OCI-LY1 (cell line): ENCODE measurements at regions not wholly inside any gene's neighbourhood (a gene's known extent, or its start where the extent isn't known, plus 50 kb on each side); places are given as distances from the start of the nearest gene placed in this dataset.

Source experiments
- H2AFZ ChIP-seq: fragments of 200-600 bp; sonication (generic), shearing (Covaris generic); 2 replicates; pipeline ENCODE4 v1.6.0; 2014; ENCODE audit warnings: antibody characterized with exemption, mild to moderate bottlenecking, low read length
- H3F3A ChIP-seq: fragments of 200-600 bp; sonication (generic), shearing (Covaris generic); 2 replicates; pipeline ENCODE4 v1.6.0; 2014; ENCODE audit warnings: mild to moderate bottlenecking, antibody characterized with exemption, low read length, moderate library complexity; ENCODE audit not compliant: insufficient read depth
- H3K27ac ChIP-seq: fragments of 200-600 bp; sonication (generic); 2 replicates; pipeline ENCODE4 v1.5.1; 2014; ENCODE audit warnings: low read length, mixed run types, mild to moderate bottlenecking, low read depth; ENCODE audit not compliant: poor library complexity, severe bottlenecking
- H3K27me3 ChIP-seq: fragments of 200-600 bp; sonication (generic); 2 replicates; pipeline ENCODE4 v1.6.0; 2014; ENCODE audit warnings: antibody characterized with exemption, mild to moderate bottlenecking, low read length, moderate library complexity; ENCODE audit not compliant: insufficient read depth
- H3K36me3 ChIP-seq: fragments of 200-600 bp; sonication (generic); 2 replicates; pipeline ENCODE4 v1.6.1; 2014; ENCODE audit warnings: mild to moderate bottlenecking, antibody characterized with exemption, low read length, moderate library complexity, mixed read lengths; ENCODE audit not compliant: insufficient read depth
- H3K4me1 ChIP-seq: fragments of 200-600 bp; sonication (generic); 2 replicates; pipeline ENCODE4 v1.5.1; 2014; ENCODE audit warnings: mild to moderate bottlenecking, low read length, moderate library complexity; ENCODE audit not compliant: insufficient read depth, severe bottlenecking
- H3K4me2 ChIP-seq: fragments of 200-600 bp; sonication (generic), shearing (Covaris generic); 2 replicates; pipeline ENCODE4 v1.6.1; 2014; ENCODE audit warnings: low read length
- H3K4me3 ChIP-seq: fragments of 200-600 bp; sonication (generic); 2 replicates; pipeline ENCODE4 v1.5.1; 2014; ENCODE audit warnings: low read length, low read depth, mild to moderate bottlenecking, mixed read lengths; ENCODE audit not compliant: poor library complexity, severe bottlenecking
- H3K79me2 ChIP-seq: fragments of 200-600 bp; shearing (Covaris generic); 2 replicates; pipeline ENCODE4 v1.6.1; 2016; ENCODE audit warnings: mixed run types, low read length, mixed read lengths; ENCODE audit not compliant: insufficient read depth
- H3K9ac ChIP-seq: fragments of 200-600 bp; sonication (generic), shearing (Covaris generic); 2 replicates; pipeline ENCODE4 v1.6.1; 2014; ENCODE audit warnings: mild to moderate bottlenecking, low read length, mixed read lengths
- H3K9me2 ChIP-seq: fragments of 200-600 bp; sonication (generic), shearing (Covaris generic); 2 replicates; pipeline ENCODE4 v1.6.1; 2014; ENCODE audit warnings: low read depth, mild to moderate bottlenecking, low read length, mixed read lengths
- H3K9me3 ChIP-seq: fragments of 200-600 bp; shearing (Covaris generic); 2 replicates; pipeline ENCODE4 v1.6.1; 2014; ENCODE audit warnings: low read length, mixed read lengths
- H4K20me1 ChIP-seq: fragments of 200-600 bp; sonication (generic), shearing (Covaris generic); 2 replicates; pipeline ENCODE4 v1.6.0; 2016; ENCODE audit warnings: mild to moderate bottlenecking, low read length; ENCODE audit not compliant: insufficient read depth
- EZH2 ChIP-seq: fragments of 200-600 bp; sonication (generic), shearing (Covaris generic); IDR thresholded peaks from 2 replicates; pipeline ENCODE4 v1.8.0; 2017; ENCODE audit warnings: borderline replicate concordance, mixed run types, mild to moderate bottlenecking, antibody characterized with exemption, low read length, moderate library complexity, mixed read lengths
- TF ChIP-seq, protein P1 (sequence below): fragments of 200-600 bp; sonication (generic), shearing (Covaris generic); IDR thresholded peaks from 2 replicates; pipeline ENCODE4 v1.5.1; 2017; ENCODE audit warnings: mild to moderate bottlenecking, antibody characterized with exemption, low read length, moderate library complexity, mixed read lengths

- no peaks in the 10 kb centered on the region for H3K79me2 ChIP-seq
- no peak overlapping the region for H2AFZ ChIP-seq
- no peaks in the 10 kb centered on the region for H3K4me1 ChIP-seq
- no peaks in the 10 kb centered on the region for H3K9me2 ChIP-seq
- no peak overlapping the region for H3K4me3 ChIP-seq
- no peaks in the 10 kb centered on the region for H3K36me3 ChIP-seq
- H3K4me2 ChIP-seq: no peak overlapping the region
- no peak overlapping the region for H3K27ac ChIP-seq
- H4K20me1 ChIP-seq: no peaks in the 10 kb centered on the region
- H3K9me3 ChIP-seq: no peaks in the 10 kb centered on the region
- H3F3A ChIP-seq: no peaks in the 10 kb centered on the region
- no peaks in the 10 kb centered on the region for H3K27me3 ChIP-seq
- TF ChIP-seq, protein P1, sequence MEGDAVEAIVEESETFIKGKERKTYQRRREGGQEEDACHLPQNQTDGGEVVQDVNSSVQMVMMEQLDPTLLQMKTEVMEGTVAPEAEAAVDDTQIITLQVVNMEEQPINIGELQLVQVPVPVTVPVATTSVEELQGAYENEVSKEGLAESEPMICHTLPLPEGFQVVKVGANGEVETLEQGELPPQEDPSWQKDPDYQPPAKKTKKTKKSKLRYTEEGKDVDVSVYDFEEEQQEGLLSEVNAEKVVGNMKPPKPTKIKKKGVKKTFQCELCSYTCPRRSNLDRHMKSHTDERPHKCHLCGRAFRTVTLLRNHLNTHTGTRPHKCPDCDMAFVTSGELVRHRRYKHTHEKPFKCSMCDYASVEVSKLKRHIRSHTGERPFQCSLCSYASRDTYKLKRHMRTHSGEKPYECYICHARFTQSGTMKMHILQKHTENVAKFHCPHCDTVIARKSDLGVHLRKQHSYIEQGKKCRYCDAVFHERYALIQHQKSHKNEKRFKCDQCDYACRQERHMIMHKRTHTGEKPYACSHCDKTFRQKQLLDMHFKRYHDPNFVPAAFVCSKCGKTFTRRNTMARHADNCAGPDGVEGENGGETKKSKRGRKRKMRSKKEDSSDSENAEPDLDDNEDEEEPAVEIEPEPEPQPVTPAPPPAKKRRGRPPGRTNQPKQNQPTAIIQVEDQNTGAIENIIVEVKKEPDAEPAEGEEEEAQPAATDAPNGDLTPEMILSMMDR: no peak
- TF ChIP-seq EZH2: no peak
- no peak overlapping the region for H3K9ac ChIP-seq
Observed at GRCh38 chr21:19832551-19832950, 1165.7 kb upstream of the NCAM2 start.

- Histone ChIP-seq H2AFZ (no peak overlapping the region), H3K27me3 (no peaks in the 10 kb centered on the region), H3K4me1 (no peaks in the 10 kb centered on the region), H3K36me3 (no peaks in the 10 kb centered on the region), H4K20me1 (no peaks in the 10 kb centered on the region), H3K27ac (no peak overlapping the region), H3K9ac (no peak overlapping the region), H3F3A (no peaks in the 10 kb centered on the region), H3K79me2 (no peaks in the 10 kb centered on the region), H3K4me2 (no peak overlapping the region), H3K4me3 (no peak overlapping the region), H3K9me2 (no peaks in the 10 kb centered on the region), H3K9me3 (no peaks in the 10 kb centered on the region)
- TF ChIP-seq, protein P1: no peak
- TF ChIP-seq EZH2: no peak
Observed at GRCh38 chr21:19833082-19833481, 1165.1 kb upstream of the NCAM2 start.

GRCh38 chr21:19842601-19843000, 1155.6 kb upstream of the NCAM2 start:
- Histone ChIP-seq H3K4me1 (no peaks in the 10 kb centered on the region), H3K27me3 (no peaks in the 10 kb centered on the region), H3K9me2 (no peaks in the 10 kb centered on the region), H3F3A (no peaks in the 10 kb centered on the region), H3K27ac (no peak overlapping the region), H3K9me3 (no peaks in the 10 kb centered on the region), H3K4me3 (no peak overlapping the region), H2AFZ (no peak overlapping the region), H3K4me2 (no peak overlapping the region), H3K79me2 (no peaks in the 10 kb centered on the region), H3K36me3 (no peaks in the 10 kb centered on the region), H4K20me1 (no peaks in the 10 kb centered on the region), H3K9ac (no peak overlapping the region)
- TF ChIP-seq, protein P1: no peak
- TF ChIP-seq EZH2: no peak
